ENCODE measurements at regions not wholly inside any gene's neighbourhood (a gene's known extent, or its start where the extent isn't known, plus 50 kb on each side); places are given as distances from the start of the nearest gene placed in this dataset.

GRCh38 chr11:105357146-105357545, 217.6 kb upstream of the CARD18 start:
- TF ChIP-seq CTCF (IDR thresholded peaks at IDR 0.05; ENCODE audit: poor library complexity, severe bottlenecking) (no peak), EZH2 (IDR thresholded peaks at IDR 0.05; ENCODE audit: borderline replicate concordance, insufficient read depth, low read length, poor library complexity, severe bottlenecking) (no peak), POLR2AphosphoS5 (IDR thresholded peaks at IDR 0.05) (no peak), REST (IDR thresholded peaks at IDR 0.05; ENCODE audit: borderline replicate concordance) (no peak)
